ENCODE measurements at regions not wholly inside any gene's neighbourhood (a gene's known extent, or its start where the extent isn't known, plus 50 kb on each side); places are given as distances from the start of the nearest gene placed in this dataset.

DNA sequence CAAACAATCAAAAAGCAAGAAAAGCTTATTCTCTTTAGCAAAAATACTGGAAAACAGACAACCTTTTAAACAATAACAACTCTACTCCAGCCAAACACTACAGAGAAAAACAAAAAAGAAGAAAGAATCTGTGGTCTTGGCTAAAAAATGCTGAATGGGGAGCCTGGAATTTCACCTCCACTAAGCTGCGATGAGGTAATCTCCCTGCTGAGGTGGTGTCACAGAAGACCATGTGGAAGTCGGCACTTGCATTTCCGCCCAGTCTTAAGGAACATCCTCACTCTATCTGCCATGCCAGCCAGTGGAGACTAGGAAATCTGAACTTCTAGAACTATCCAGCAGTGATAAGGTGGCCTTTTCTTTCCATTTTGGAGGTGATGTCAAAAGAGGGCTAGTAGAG is 1026.8 kb upstream of the EPHA7 start:
- ChIA-PET RAD21 (ENCODE audit: low non-redundant PET in 1 of 2, low total read pairs in 2 of 2, uncharacterized antibody in 2 of 2, unreplicated experiment in 2 of 2) (no interaction called here), CTCF (no interaction called here), POLR2A (no interaction called here)
- no peak for ATAC-seq
- no peak for TF ChIP-seq TCF7L2 (IDR thresholded peaks at IDR 0.05; ENCODE audit: borderline replicate concordance, extremely low read depth, insufficient read depth, insufficient read length)
- TF ChIP-seq POLR2AphosphoS5 (IDR thresholded peaks at IDR 0.05; ENCODE audit: low read depth, low read length), result no peak
- no peak for TF ChIP-seq ZNF274 (IDR thresholded peaks at IDR 0.05; ENCODE audit: low read depth, low read length)
- no peak for TF ChIP-seq EZH2phosphoT487 (IDR thresholded peaks at IDR 0.05; ENCODE audit: borderline replicate concordance)
- Histone ChIP-seq H4K20me1 (ENCODE audit: insufficient read depth) (no peaks in the 10 kb centered on the region), H2AFZ (ENCODE audit: low read depth, low read length, poor library complexity, severe bottlenecking) (no peak overlapping the region), H3K9me2 (ENCODE audit: insufficient read depth) (no peaks in the 10 kb centered on the region), H3K27me3 (ENCODE audit: insufficient read depth, low read length) (no peaks in the 10 kb centered on the region), H3K4me1 (ENCODE audit: control insufficient read depth in 1 of 2, insufficient read depth in 2 of 2, low read length in 2 of 2) (no peaks in the 10 kb centered on the region), H3K9ac (ENCODE audit: low read length) (no peak overlapping the region), H3K79me2 (ENCODE audit: insufficient read depth, low read length) (no peaks in the 10 kb centered on the region), H3K4me3 (replicated peaks in 1 of 2; ENCODE audit: low read depth in 1 of 2, low read length in 2 of 2) (no peak overlapping the region), H3K27ac (ENCODE audit: low read depth, low read length) (no peak overlapping the region), H3K9me3 (ENCODE audit: control insufficient read depth in 1 of 2, insufficient read depth in 1 of 2, low read depth in 1 of 2, low read length in 2 of 2) (peaks cover 0 to 3% of the 10 kb centered on the region in 2 experiments; a peak in 1 of 4 replicates), H3K36me3 (ENCODE audit: control insufficient read depth in 1 of 2, insufficient read depth in 2 of 2, low read length in 2 of 2) (no peaks in the 10 kb centered on the region), H3K4me2 (ENCODE audit: low read length) (no peak overlapping the region)
- no TSS peak for BruUV-seq (replicated peaks)
- intact Hi-C loops (cut with micrococcal nuclease), result no loop called here
- no peak for DNase-seq (ENCODE audit: low read depth, low spot score)

DNA sequence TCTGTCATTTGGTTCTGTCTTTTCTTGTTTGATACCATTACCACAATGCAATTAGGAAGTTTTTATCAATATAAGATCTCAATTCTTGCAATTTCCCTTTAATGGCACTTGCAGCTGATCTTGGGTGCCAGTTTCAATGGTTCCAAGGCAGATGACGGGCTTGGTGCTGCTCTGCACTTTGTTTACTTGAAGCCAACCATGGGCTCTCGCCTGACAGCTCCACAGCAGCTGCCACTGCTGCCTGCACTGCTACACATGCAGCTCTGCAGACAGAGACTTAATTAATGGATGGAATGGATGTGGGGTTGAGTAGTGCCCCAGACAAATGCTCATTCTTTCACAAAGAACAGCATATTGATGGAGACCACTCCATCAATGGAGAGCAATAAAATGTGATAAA is 1024.3 kb upstream of the EPHA7 start:
- Histone ChIP-seq H3K27ac (ENCODE audit: low read depth, low read length) (no peak overlapping the region), H3K4me3 (replicated peaks in 1 of 2; ENCODE audit: low read depth in 1 of 2, low read length in 2 of 2) (no peak overlapping the region), H3K9me3 (ENCODE audit: control insufficient read depth in 1 of 2, insufficient read depth in 1 of 2, low read depth in 1 of 2, low read length in 2 of 2) (peaks cover 0 to 3% of the 10 kb centered on the region in 2 experiments; a peak in 3 of 4 replicates), H4K20me1 (ENCODE audit: insufficient read depth) (no peaks in the 10 kb centered on the region; the same call in 1 of the 2 replicates), H2AFZ (ENCODE audit: low read depth, low read length, poor library complexity, severe bottlenecking) (no peak overlapping the region), H3K27me3 (ENCODE audit: insufficient read depth, low read length) (no peaks in the 10 kb centered on the region), H3K4me1 (ENCODE audit: control insufficient read depth in 1 of 2, insufficient read depth in 2 of 2, low read length in 2 of 2) (no peaks in the 10 kb centered on the region), H3K9me2 (ENCODE audit: insufficient read depth) (no peaks in the 10 kb centered on the region), H3K79me2 (ENCODE audit: insufficient read depth, low read length) (no peaks in the 10 kb centered on the region), H3K9ac (ENCODE audit: low read length) (no peak overlapping the region), H3K4me2 (ENCODE audit: low read length) (no peak overlapping the region), H3K36me3 (ENCODE audit: control insufficient read depth in 1 of 2, insufficient read depth in 2 of 2, low read length in 2 of 2) (no peaks in the 10 kb centered on the region)
- TF ChIP-seq CEBPB (IDR thresholded peaks at IDR 0.05; ENCODE audit: low read depth) (no peak), EZH2phosphoT487 (IDR thresholded peaks at IDR 0.05; ENCODE audit: borderline replicate concordance) (no peak), SIN3A (IDR thresholded peaks at IDR 0.05; ENCODE audit: low read depth) (no peak), POLR2AphosphoS5 (IDR thresholded peaks at IDR 0.05; ENCODE audit: low read depth, low read length) (no peak), EGR1 (IDR thresholded peaks at IDR 0.05; ENCODE audit: low read depth) (no peak)
- POLR2A ChIA-PET, result no interaction called here
- RAD21 ChIA-PET (ENCODE audit: low non-redundant PET in 1 of 2, low total read pairs in 2 of 2, uncharacterized antibody in 2 of 2, unreplicated experiment in 2 of 2), result no interaction called here
- intact Hi-C loops (cut with micrococcal nuclease), result no loop called here
- no peak for ATAC-seq
- no peak for DNase-seq (ENCODE audit: low read depth, low spot score)
- CTCF ChIA-PET, result no interaction called here
- no TSS peak for BruUV-seq (replicated peaks)

All from HCT116 (cell line).